Colonic mucosa (tissue), 4 donors: ENCODE measurements at regions not wholly inside any gene's neighbourhood (a gene's known extent, or its start where the extent isn't known, plus 50 kb on each side); places are given as distances from the start of the nearest gene placed in this dataset.

Experiments used
- DNase-seq: peaks from one replicate; pipeline ENCODE4 v3.0.0-alpha.2; 2020
- H3K27ac ChIP-seq: fragments of 200-600 bp; one replicate; pipeline ENCODE4 v1.8.0; 2021
- H3K27me3 ChIP-seq: fragments of 200-600 bp; one replicate; pipeline ENCODE4 v1.8.0; 2021
- H3K36me3 ChIP-seq: fragments of 200-600 bp; one replicate; pipeline ENCODE4 v1.8.0; 2021
- H3K4me1 ChIP-seq: fragments of 200-600 bp; one replicate; pipeline ENCODE4 v1.8.0; 2021; ENCODE audit warnings: mild to moderate bottlenecking
- H3K4me3 ChIP-seq: fragments of 200-600 bp; one replicate; pipeline ENCODE4 v1.8.0; 2021
- H3K9ac ChIP-seq, 2 donors: one replicate each; pipeline ENCODE4 v1.7.0; 2013; ENCODE audit warnings: control low read depth in 2 of 2, low read depth in 2 of 2, low read length in 2 of 2
- H3K9me3 ChIP-seq: fragments of 200-600 bp; one replicate; pipeline ENCODE4 v1.8.0; 2021
- CTCF ChIP-seq: fragments of 200-600 bp; IDR thresholded peaks from one replicate; pipeline ENCODE4 v1.8.0; 2022; ENCODE audit warnings: antibody characterized with exemption, mild to moderate bottlenecking
- intact Hi-C: fragments of 100-400 bp; cut with DNase I; formaldehyde crosslinking; loops from one replicate; pipeline ENCODE4 v1.14.1; 2022
- donor health status: healthy.
- donor health status: DM: no; HTN: no; CAD: no.
- donor health status: DM: no; HTN: no; CAD: no.

- H3K36me3 ChIP-seq, result no peaks in the 10 kb centered on the region
- H3K27ac ChIP-seq, result no peak overlapping the region
- DNase-seq, result no peak
- no peak overlapping the region for H3K4me3 ChIP-seq
- no peak overlapping the region for H3K9ac ChIP-seq
- TF ChIP-seq CTCF, result no peak
- H3K9me3 ChIP-seq, result no peaks in the 10 kb centered on the region
- intact Hi-C loops, result no loop called here
- H3K27me3 ChIP-seq, result no peaks in the 10 kb centered on the region
- H3K4me1 ChIP-seq, result no peaks in the 10 kb centered on the region
Observed at GRCh38 chr6:21299216-21299615, 294.3 kb upstream of the SOX4 start.

GRCh38 chr6:21300439-21300838 is 293.1 kb upstream of the SOX4 start:
- intact Hi-C loops, result no loop called here
- no peaks in the 10 kb centered on the region for H3K36me3 ChIP-seq
- DNase-seq, result no peak
- H3K27ac ChIP-seq, result no peak overlapping the region
- H3K4me1 ChIP-seq, result no peaks in the 10 kb centered on the region
- H3K4me3 ChIP-seq, result no peak overlapping the region
- H3K9ac ChIP-seq, result no peak overlapping the region
- no peak for TF ChIP-seq CTCF
- H3K9me3 ChIP-seq, result no peaks in the 10 kb centered on the region
- no peaks in the 10 kb centered on the region for H3K27me3 ChIP-seq

- Histone ChIP-seq H3K27ac (no peak overlapping the region), H3K36me3 (no peaks in the 10 kb centered on the region), H3K27me3 (no peaks in the 10 kb centered on the region), H3K4me3 (no peak overlapping the region), H3K9me3 (no peaks in the 10 kb centered on the region), H3K4me1 (no peaks in the 10 kb centered on the region), H3K9ac (no peak overlapping the region)
- no peak for DNase-seq
- TF ChIP-seq CTCF, result no peak
- intact Hi-C loops, result no loop called here
Observed at GRCh38 chr6:21305893-21306332, 287.6 kb upstream of the SOX4 start.

- Histone ChIP-seq H3K9ac (no peak overlapping the region), H3K9me3 (no peaks in the 10 kb centered on the region), H3K4me1 (no peaks in the 10 kb centered on the region), H3K4me3 (no peak overlapping the region), H3K27me3 (no peaks in the 10 kb centered on the region), H3K27ac (no peak overlapping the region), H3K36me3 (no peaks in the 10 kb centered on the region)
- no peak for TF ChIP-seq CTCF
- DNase-seq, result no peak
- intact Hi-C loops, result no loop called here
Observed at GRCh38 chr6:21306546-21306945, 287.0 kb upstream of the SOX4 start.

GRCh38 chr6:21309807-21310221 is 283.7 kb upstream of the SOX4 start:
- intact Hi-C loops, result no loop called here
- no peak for DNase-seq
- TF ChIP-seq CTCF, result no peak
- H3K27ac ChIP-seq, result no peak overlapping the region
- no peak overlapping the region for H3K4me3 ChIP-seq
- H3K9me3 ChIP-seq, result no peaks in the 10 kb centered on the region
- no peaks in the 10 kb centered on the region for H3K27me3 ChIP-seq
- no peaks in the 10 kb centered on the region for H3K36me3 ChIP-seq
- no peaks in the 10 kb centered on the region for H3K4me1 ChIP-seq
- no peak overlapping the region for H3K9ac ChIP-seq
